ENCODE measurements at regions not wholly inside any gene's neighbourhood (a gene's known extent, or its start where the extent isn't known, plus 50 kb on each side); places are given as distances from the start of the nearest gene placed in this dataset.
"Not testable (repeated sequence)": the region's sequence is repeated elsewhere in the genome, so short reads cannot be mapped to it uniquely, and the experiment has no call there.

- H3K4me2 ChIP-seq (ENCODE audit: insufficient read depth in 1 of 2, low read depth in 2 of 2, low read length in 2 of 2); H2BK20ac ChIP-seq (ENCODE audit: low read length); H3K27me3 ChIP-seq (replicated peaks in 1 of 4; ENCODE audit: control insufficient read depth in 3 of 4, extremely low read depth in 1 of 4, insufficient read depth in 3 of 4, low read length in 3 of 4); POLR2A ChIA-PET (ENCODE audit: partially characterized antibody); H2AFZ ChIP-seq (ENCODE audit: low read length); H4K91ac ChIP-seq (replicated peaks; ENCODE audit: insufficient read length, low read length); H4K8ac ChIP-seq (ENCODE audit: extremely low read depth, insufficient read depth, low read length); H2AK5ac ChIP-seq (ENCODE audit: low read depth, low read length); H3K79me2 ChIP-seq (ENCODE audit: control insufficient read depth in 1 of 2, insufficient read depth in 2 of 2, low read length in 2 of 2); H3K18ac ChIP-seq (ENCODE audit: extremely low read depth, low read length); H3K9me3 ChIP-seq (ENCODE audit: insufficient read depth in 2 of 2, low read depth in 1 of 2, low read length in 1 of 2); H3K14ac ChIP-seq (ENCODE audit: insufficient read length); H3K4me3 ChIP-seq (ENCODE audit: extremely low read depth in 1 of 4, insufficient read depth in 2 of 4, low read depth in 3 of 4, low read length in 4 of 4); H3K27ac ChIP-seq (ENCODE audit: low read depth, low read length); DNase-seq (ENCODE audit: low read depth in 1 of 2, low spot score in 2 of 2); H4K5ac ChIP-seq (ENCODE audit: insufficient read length, low read depth, low read length); H3K79me1 ChIP-seq (ENCODE audit: low read depth, low read length); H3K4ac ChIP-seq (replicated peaks; ENCODE audit: insufficient read length, low read depth, low read length); H3K23ac ChIP-seq (ENCODE audit: insufficient read length); H3K9ac ChIP-seq (replicated peaks in 1 of 4; ENCODE audit: extremely low read depth in 1 of 4, low read depth in 3 of 4, low read length in 3 of 4); H2BK12ac ChIP-seq (ENCODE audit: low read depth, low read length); H2BK120ac ChIP-seq (replicated peaks; ENCODE audit: low read depth, low read length); H2BK15ac ChIP-seq (ENCODE audit: low read length); H4K20me1 ChIP-seq (replicated peaks in 1 of 2; ENCODE audit: control insufficient read depth in 1 of 2, insufficient read depth in 2 of 2, low read length in 2 of 2); H2BK5ac ChIP-seq (ENCODE audit: low read depth, low read length); FAIRE-seq; H3K36me3 ChIP-seq (ENCODE audit: control insufficient read depth in 2 of 4, insufficient read depth in 4 of 4, low read length in 3 of 4); H3K4me1 ChIP-seq (replicated peaks in 1 of 4; ENCODE audit: control insufficient read depth in 3 of 4, insufficient read depth in 4 of 4, low read length in 3 of 4); H3K23me2 ChIP-seq (ENCODE audit: low read depth, low read length); H3K56ac ChIP-seq (replicated peaks; ENCODE audit: insufficient read length, low read depth, low read length); CTCF ChIA-PET (ENCODE audit: partially characterized antibody): not testable (repeated sequence)
- WGBS, 2 experiments (ENCODE audit: extremely low coverage in 1 of 2, insufficient coverage in 1 of 2, insufficient read length in 1 of 2, insufficient replicate concordance in 2 of 2, low coverage in 1 of 2, low lambda C conversion rate in 2 of 2, missing lambda C conversion rate in 1 of 2), result 97% methylated on average over 5 of the region's 5 CpGs; no CpG with 5 or more reads in 1 of the 2 experiments
These were observed 2503.4 kb downstream of the ARAP2 start for GRCh38 chr4:33740871-33741270.
